ENCODE measurements at regions not wholly inside any gene's neighbourhood (a gene's known extent, or its start where the extent isn't known, plus 50 kb on each side); places are given as distances from the start of the nearest gene placed in this dataset.
A peak's percentile ranks its signal among the peaks of the same experiment; 100 is the strongest.

- no peaks in the 10 kb centered on the region for H3K9me1 ChIP-seq (ENCODE audit: control insufficient read depth, extremely low read depth, insufficient read depth, low read length)
- no peaks in the 10 kb centered on the region for H4K20me1 ChIP-seq (ENCODE audit: control insufficient read depth, extremely low read depth, insufficient read depth, low read length)
- H3K27me3 ChIP-seq (ENCODE audit: control insufficient read depth, extremely low read depth, insufficient read depth, low read length): no peaks in the 10 kb centered on the region
- H3K9me3 ChIP-seq (ENCODE audit: control insufficient read depth, low read depth, low read length): no peaks in the 10 kb centered on the region
- H2AFZ ChIP-seq (ENCODE audit: control insufficient read depth, low read length): no peak overlapping the region
- dilution Hi-C loops (cut with MboI; ENCODE audit: extremely low pct_ligation_motif_present, low sequenced_read_pairs): no loop called here
- no peak for TF ChIP-seq CTCF (optimal IDR thresholded peaks at IDR 0.05 in 1 of 3, IDR thresholded peaks at IDR 0.05 in 1 of 3, conservative IDR thresholded peaks at IDR 0.05 in 1 of 3; ENCODE audit: extremely low read depth in 1 of 3, insufficient read depth in 2 of 3, low read length in 3 of 3)
- no peak for TF ChIP-seq EZH2 (IDR thresholded peaks at IDR 0.05; ENCODE audit: low read length)
- no peak for DNase-seq (ENCODE audit: low read depth, low spot score)
- FAIRE-seq: no peak
- H3K79me2 ChIP-seq (ENCODE audit: control insufficient read depth, insufficient read depth, low read length): no peaks in the 10 kb centered on the region
- H3K36me3 ChIP-seq (ENCODE audit: control insufficient read depth in 2 of 2, extremely low read depth in 1 of 2, insufficient read depth in 2 of 2, low read length in 2 of 2): no peaks in the 10 kb centered on the region
- no peak overlapping the region for H3K4me2 ChIP-seq (ENCODE audit: control insufficient read depth, extremely low read depth, insufficient read depth, low read depth, low read length)
- no peak overlapping the region for H3K9ac ChIP-seq (ENCODE audit: control insufficient read depth, extremely low read depth, insufficient read depth, low read length)
- H3K27ac ChIP-seq (ENCODE audit: control insufficient read depth, insufficient read depth, low read length): no peak overlapping the region
- H3K4me1 ChIP-seq (ENCODE audit: control insufficient read depth, extremely low read depth, insufficient read depth, low read length): peaks cover 8% of the 10 kb centered on the region
- no peak overlapping the region for H3K4me3 ChIP-seq (ENCODE audit: control insufficient read depth in 2 of 3, extremely low read depth in 1 of 3, insufficient read depth in 2 of 3, low read depth in 1 of 3, low read length in 3 of 3)
Observed at GRCh38 chr10:8700689-8701088, 646.2 kb downstream of the GATA3 start.

GRCh38 chr10:8702181-8702580 lies 647.7 kb downstream of the GATA3 start:
- H3K9me1 ChIP-seq (ENCODE audit: control insufficient read depth, extremely low read depth, insufficient read depth, low read length): no peaks in the 10 kb centered on the region
- TF ChIP-seq CTCF (optimal IDR thresholded peaks at IDR 0.05 in 1 of 3, IDR thresholded peaks at IDR 0.05 in 1 of 3, conservative IDR thresholded peaks at IDR 0.05 in 1 of 3; ENCODE audit: extremely low read depth in 1 of 3, insufficient read depth in 2 of 3, low read length in 3 of 3): no peak
- TF ChIP-seq EZH2 (IDR thresholded peaks at IDR 0.05; ENCODE audit: low read length): no peak
- no peak overlapping the region for H3K4me2 ChIP-seq (ENCODE audit: control insufficient read depth, extremely low read depth, insufficient read depth, low read depth, low read length)
- H2AFZ ChIP-seq (ENCODE audit: control insufficient read depth, low read length): no peak overlapping the region
- no peaks in the 10 kb centered on the region for H3K9me3 ChIP-seq (ENCODE audit: control insufficient read depth, low read depth, low read length)
- no peaks in the 10 kb centered on the region for H3K79me2 ChIP-seq (ENCODE audit: control insufficient read depth, insufficient read depth, low read length)
- FAIRE-seq: peak; percentile 32
- H3K36me3 ChIP-seq (ENCODE audit: control insufficient read depth in 2 of 2, extremely low read depth in 1 of 2, insufficient read depth in 2 of 2, low read length in 2 of 2): no peaks in the 10 kb centered on the region
- H3K9ac ChIP-seq (ENCODE audit: control insufficient read depth, extremely low read depth, insufficient read depth, low read length): no peak overlapping the region
- H3K4me3 ChIP-seq (ENCODE audit: control insufficient read depth in 2 of 3, extremely low read depth in 1 of 3, insufficient read depth in 2 of 3, low read depth in 1 of 3, low read length in 3 of 3): no peak overlapping the region
- dilution Hi-C loops (cut with MboI; ENCODE audit: extremely low pct_ligation_motif_present, low sequenced_read_pairs): no loop called here
- no peaks in the 10 kb centered on the region for H4K20me1 ChIP-seq (ENCODE audit: control insufficient read depth, extremely low read depth, insufficient read depth, low read length)
- peaks cover 16% of the 10 kb centered on the region for H3K4me1 ChIP-seq (ENCODE audit: control insufficient read depth, extremely low read depth, insufficient read depth, low read length)
- DNase-seq (ENCODE audit: low read depth, low spot score): no peak
- no peak overlapping the region for H3K27ac ChIP-seq (ENCODE audit: control insufficient read depth, insufficient read depth, low read length)
- no peaks in the 10 kb centered on the region for H3K27me3 ChIP-seq (ENCODE audit: control insufficient read depth, extremely low read depth, insufficient read depth, low read length)
